ENCODE measurements at regions not wholly inside any gene's neighbourhood (a gene's known extent, or its start where the extent isn't known, plus 50 kb on each side); places are given as distances from the start of the nearest gene placed in this dataset.

DNA sequence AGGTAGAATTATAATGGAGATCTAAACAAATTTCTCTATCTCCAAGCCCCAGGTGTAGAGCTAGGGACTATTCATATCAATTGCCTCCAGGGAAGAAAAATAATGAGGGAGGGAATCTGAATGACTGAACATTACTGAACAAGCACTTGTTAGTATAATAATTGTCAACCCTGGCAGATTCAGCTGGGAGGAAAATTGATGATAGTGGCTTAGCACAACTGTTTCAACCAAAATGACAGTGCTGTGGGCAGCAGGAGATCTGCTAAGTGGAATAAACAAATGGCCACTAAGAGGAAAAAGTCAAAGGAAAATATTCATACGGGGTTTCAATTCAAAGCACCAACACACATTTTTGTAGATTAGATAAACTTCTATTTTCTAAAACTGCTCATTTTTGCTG is 294.9 kb upstream of the ZNF385D start:
- TF ChIP-seq POLR2A (IDR thresholded peaks at IDR 0.05; ENCODE audit: low read depth, low read length) (no peak), PAX5 (IDR thresholded peaks at IDR 0.05; ENCODE audit: insufficient read depth, low read length, severe bottlenecking) (no peak), TAF1 (IDR thresholded peaks at IDR 0.05; ENCODE audit: low read depth, low read length) (no peak), POLR2AphosphoS5 (IDR thresholded peaks at IDR 0.05; ENCODE audit: low read depth, low read length) (no peak)

All from GM12891 (cell line).